Epidermal melanocyte (primary cell): ENCODE measurements at regions not wholly inside any gene's neighbourhood (a gene's known extent, or its start where the extent isn't known, plus 50 kb on each side); places are given as distances from the start of the nearest gene placed in this dataset.
"Not testable (repeated sequence)": the region's sequence is repeated elsewhere in the genome, so short reads cannot be mapped to it uniquely, and the experiment has no call there.

Source experiments
- DNase-seq: peaks from one replicate; pipeline ENCODE4 v3.0.0; 2011; ENCODE audit warnings: low spot score; ENCODE audit not compliant: insufficient read length

- DNase-seq, result no peak
Measured at GRCh38 chr15:67944010-67944641, 104.3 kb upstream of the RNU6-1 start.

- DNase-seq, result no peak
Measured at GRCh38 chr15:67945131-67945530, 105.3 kb upstream of the RNU6-1 start.

- DNase-seq, result no peak
Measured at GRCh38 chr15:67945951-67946700, 106.3 kb upstream of the RNU6-1 start.

GRCh38 chr15:67946701-67947100 is 106.9 kb upstream of the RNU6-1 start:
- DNase-seq, result no peak

GRCh38 chr15:67947254-67948039 is 106.7 kb upstream of the PIAS1 start:
- DNase-seq, result no peak

GRCh38 chr15:67948215-67948614 is 105.9 kb upstream of the PIAS1 start:
- no peak for DNase-seq

- DNase-seq, result not testable (repeated sequence)
Measured at GRCh38 chr15:67951187-67951586, 102.9 kb upstream of the PIAS1 start.

- no peak for DNase-seq
Measured at GRCh38 chr15:67953299-67953698, 100.8 kb upstream of the PIAS1 start.

GRCh38 chr15:67955252-67955651 is 98.9 kb upstream of the PIAS1 start:
- DNase-seq, result no peak

GRCh38 chr15:67957435-67958132 is 96.5 kb upstream of the PIAS1 start:
- DNase-seq, result no peak

GRCh38 chr15:67967871-67968431 is 86.2 kb upstream of the PIAS1 start:
- DNase-seq, result peak; percentile 37

- no peak for DNase-seq
Measured at GRCh38 chr15:67968564-67968963, 85.6 kb upstream of the PIAS1 start.

GRCh38 chr15:67968966-67969365 is 85.1 kb upstream of the PIAS1 start:
- DNase-seq, result no peak

- DNase-seq, result no peak
Measured at GRCh38 chr15:67969892-67970291, 84.2 kb upstream of the PIAS1 start.

GRCh38 chr15:67972377-67972776 is 81.7 kb upstream of the PIAS1 start:
- DNase-seq, result no peak

- DNase-seq, result no peak
Measured at GRCh38 chr15:67973846-67974245, 80.3 kb upstream of the PIAS1 start.

- no peak for DNase-seq
Measured at GRCh38 chr15:67976506-67977073, 77.5 kb upstream of the PIAS1 start.

- DNase-seq, result no peak
Measured at GRCh38 chr15:67977414-67978089, 76.6 kb upstream of the PIAS1 start.

- DNase-seq, result no peak
Measured at GRCh38 chr15:67979281-67979680, 74.8 kb upstream of the PIAS1 start.

- DNase-seq, result no peak
Measured at GRCh38 chr15:67980171-67980570, 73.9 kb upstream of the PIAS1 start.
